ENCODE measurements at regions not wholly inside any gene's neighbourhood (a gene's known extent, or its start where the extent isn't known, plus 50 kb on each side); places are given as distances from the start of the nearest gene placed in this dataset.
"Not testable (repeated sequence)": the region's sequence is repeated elsewhere in the genome, so short reads cannot be mapped to it uniquely, and the experiment has no call there.

DNA sequence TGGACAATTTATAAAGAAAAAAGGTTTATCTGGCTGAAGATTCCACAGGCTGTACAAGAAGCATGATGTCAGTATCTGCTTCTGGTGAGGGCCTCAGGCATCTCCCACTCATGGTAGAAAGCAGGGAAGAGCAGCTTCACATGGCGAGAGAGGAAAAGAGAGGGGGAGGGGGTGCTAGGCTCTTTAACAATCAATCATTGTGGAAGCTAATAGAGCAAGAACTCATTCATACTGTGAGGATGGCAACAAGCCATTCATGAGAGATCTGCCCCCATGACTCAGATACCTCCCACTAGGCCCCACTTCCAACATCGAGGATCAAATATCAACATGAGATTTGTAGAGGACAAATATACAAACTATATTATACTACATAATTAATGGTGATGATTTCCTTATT lies 361.9 kb upstream of the FAR2 start:
- no peak overlapping the region for H2AFZ ChIP-seq (ENCODE audit: control insufficient read depth, low read length)
- no peak overlapping the region for H3K4me3 ChIP-seq (ENCODE audit: control insufficient read depth in 2 of 3, extremely low read depth in 1 of 3, insufficient read depth in 2 of 3, low read depth in 1 of 3, low read length in 3 of 3)

DNA sequence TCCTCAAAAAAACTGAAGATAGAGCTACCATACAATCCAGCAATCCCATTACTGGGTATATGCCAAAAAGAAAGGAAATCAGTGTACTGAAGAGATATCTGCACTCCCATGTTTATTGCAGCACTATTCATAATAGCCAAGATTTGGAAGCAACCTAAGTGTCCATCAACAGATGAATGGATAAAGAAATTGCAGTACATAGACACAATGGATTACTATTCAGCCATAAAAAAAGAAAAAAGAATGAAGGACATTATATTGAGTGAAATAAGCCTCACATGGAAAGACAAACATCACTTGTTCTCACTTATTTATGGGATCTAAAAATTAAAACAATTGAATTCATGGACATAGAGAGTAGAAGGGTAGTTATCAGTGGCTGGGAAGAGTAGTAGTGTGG lies 360.8 kb upstream of the FAR2 start:
- H3K9ac ChIP-seq (ENCODE audit: control insufficient read depth, extremely low read depth, insufficient read depth, low read length); H3K79me2 ChIP-seq (ENCODE audit: control insufficient read depth, insufficient read depth, low read length); dilution Hi-C loops (cut with MboI; ENCODE audit: extremely low pct_ligation_motif_present, low sequenced_read_pairs); H3K27ac ChIP-seq (ENCODE audit: control insufficient read depth, insufficient read depth, low read length); H4K20me1 ChIP-seq (ENCODE audit: control insufficient read depth, extremely low read depth, insufficient read depth, low read length); H3K27me3 ChIP-seq (ENCODE audit: control insufficient read depth, extremely low read depth, insufficient read depth, low read length); H3K4me2 ChIP-seq (ENCODE audit: control insufficient read depth, extremely low read depth, insufficient read depth, low read depth, low read length); H3K4me1 ChIP-seq (ENCODE audit: control insufficient read depth, extremely low read depth, insufficient read depth, low read length); DNase-seq (ENCODE audit: low read depth, low spot score); H3K9me3 ChIP-seq (ENCODE audit: control insufficient read depth, low read depth, low read length); H3K9me1 ChIP-seq (ENCODE audit: control insufficient read depth, extremely low read depth, insufficient read depth, low read length); H2AFZ ChIP-seq (ENCODE audit: control insufficient read depth, low read length); H3K36me3 ChIP-seq (ENCODE audit: control insufficient read depth in 2 of 2, extremely low read depth in 1 of 2, insufficient read depth in 2 of 2, low read length in 2 of 2); H3K4me3 ChIP-seq (ENCODE audit: control insufficient read depth in 2 of 3, extremely low read depth in 1 of 3, insufficient read depth in 2 of 3, low read depth in 1 of 3, low read length in 3 of 3); FAIRE-seq: not testable (repeated sequence)

More for the DNA sequence above, 361.9 kb upstream of the FAR2 start:
- no peaks in the 10 kb centered on the region for H3K27me3 ChIP-seq (ENCODE audit: control insufficient read depth, extremely low read depth, insufficient read depth, low read length)
- no peaks in the 10 kb centered on the region for H3K9me3 ChIP-seq (ENCODE audit: control insufficient read depth, low read depth, low read length)
- H3K4me2 ChIP-seq (ENCODE audit: control insufficient read depth, extremely low read depth, insufficient read depth, low read depth, low read length), result no peak overlapping the region
- H3K9me1 ChIP-seq (ENCODE audit: control insufficient read depth, extremely low read depth, insufficient read depth, low read length), result no peaks in the 10 kb centered on the region
- no peak for DNase-seq (ENCODE audit: low read depth, low spot score)
- no peak for FAIRE-seq
- dilution Hi-C loops (cut with MboI; ENCODE audit: extremely low pct_ligation_motif_present, low sequenced_read_pairs), result no loop called here
- H3K27ac ChIP-seq (ENCODE audit: control insufficient read depth, insufficient read depth, low read length), result no peak overlapping the region
- no peak for TF ChIP-seq EZH2 (IDR thresholded peaks at IDR 0.05; ENCODE audit: low read length)
- TF ChIP-seq, protein P1, sequence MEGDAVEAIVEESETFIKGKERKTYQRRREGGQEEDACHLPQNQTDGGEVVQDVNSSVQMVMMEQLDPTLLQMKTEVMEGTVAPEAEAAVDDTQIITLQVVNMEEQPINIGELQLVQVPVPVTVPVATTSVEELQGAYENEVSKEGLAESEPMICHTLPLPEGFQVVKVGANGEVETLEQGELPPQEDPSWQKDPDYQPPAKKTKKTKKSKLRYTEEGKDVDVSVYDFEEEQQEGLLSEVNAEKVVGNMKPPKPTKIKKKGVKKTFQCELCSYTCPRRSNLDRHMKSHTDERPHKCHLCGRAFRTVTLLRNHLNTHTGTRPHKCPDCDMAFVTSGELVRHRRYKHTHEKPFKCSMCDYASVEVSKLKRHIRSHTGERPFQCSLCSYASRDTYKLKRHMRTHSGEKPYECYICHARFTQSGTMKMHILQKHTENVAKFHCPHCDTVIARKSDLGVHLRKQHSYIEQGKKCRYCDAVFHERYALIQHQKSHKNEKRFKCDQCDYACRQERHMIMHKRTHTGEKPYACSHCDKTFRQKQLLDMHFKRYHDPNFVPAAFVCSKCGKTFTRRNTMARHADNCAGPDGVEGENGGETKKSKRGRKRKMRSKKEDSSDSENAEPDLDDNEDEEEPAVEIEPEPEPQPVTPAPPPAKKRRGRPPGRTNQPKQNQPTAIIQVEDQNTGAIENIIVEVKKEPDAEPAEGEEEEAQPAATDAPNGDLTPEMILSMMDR (optimal IDR thresholded peaks at IDR 0.05 in 1 of 3, IDR thresholded peaks at IDR 0.05 in 1 of 3, conservative IDR thresholded peaks at IDR 0.05 in 1 of 3; ENCODE audit: extremely low read depth in 1 of 3, insufficient read depth in 2 of 3, low read length in 3 of 3), result no peak
- no peaks in the 10 kb centered on the region for H3K4me1 ChIP-seq (ENCODE audit: control insufficient read depth, extremely low read depth, insufficient read depth, low read length)
- no peaks in the 10 kb centered on the region for H3K79me2 ChIP-seq (ENCODE audit: control insufficient read depth, insufficient read depth, low read length)
- no peaks in the 10 kb centered on the region for H4K20me1 ChIP-seq (ENCODE audit: control insufficient read depth, extremely low read depth, insufficient read depth, low read length)
- H3K9ac ChIP-seq (ENCODE audit: control insufficient read depth, extremely low read depth, insufficient read depth, low read length), result no peak overlapping the region
- H3K36me3 ChIP-seq (ENCODE audit: control insufficient read depth in 2 of 2, extremely low read depth in 1 of 2, insufficient read depth in 2 of 2, low read length in 2 of 2), result no peaks in the 10 kb centered on the region

DNA sequence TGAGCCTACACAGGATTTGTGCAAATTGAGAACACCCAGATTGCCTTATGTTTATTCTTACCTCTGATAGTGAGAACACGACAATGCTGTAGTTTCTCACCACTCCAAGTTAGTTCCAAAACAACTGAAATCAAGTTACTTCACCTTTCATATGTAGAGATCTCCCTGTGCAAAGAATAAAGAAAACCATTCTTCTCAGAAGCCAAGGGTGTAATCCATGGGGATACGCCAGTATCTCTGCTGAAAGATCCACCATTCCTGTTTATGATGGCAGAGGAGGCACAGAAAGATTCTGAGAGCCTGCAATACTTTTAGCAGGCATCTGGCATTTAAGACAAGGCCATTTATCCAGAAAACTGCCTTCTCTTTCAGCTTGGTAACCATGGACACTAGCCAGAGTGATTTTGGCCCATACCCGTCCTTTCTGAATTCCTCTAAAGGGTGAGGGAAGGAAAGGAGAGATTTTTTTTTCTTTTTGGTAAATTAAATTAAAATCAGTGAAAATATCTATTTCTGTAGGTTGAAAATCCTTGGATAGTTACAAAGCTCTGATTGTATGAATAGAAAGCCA lies 355.4 kb upstream of the FAR2 start:
- no peak overlapping the region for H2AFZ ChIP-seq (ENCODE audit: control insufficient read depth, low read length)
- no peaks in the 10 kb centered on the region for H3K27me3 ChIP-seq (ENCODE audit: control insufficient read depth, extremely low read depth, insufficient read depth, low read length)
- H3K9me3 ChIP-seq (ENCODE audit: control insufficient read depth, low read depth, low read length), result no peaks in the 10 kb centered on the region
- no peak overlapping the region for H3K27ac ChIP-seq (ENCODE audit: control insufficient read depth, insufficient read depth, low read length)
- H3K4me1 ChIP-seq (ENCODE audit: control insufficient read depth, extremely low read depth, insufficient read depth, low read length), result no peaks in the 10 kb centered on the region
- no peak overlapping the region for H3K9ac ChIP-seq (ENCODE audit: control insufficient read depth, extremely low read depth, insufficient read depth, low read length)
- TF ChIP-seq EZH2 (IDR thresholded peaks at IDR 0.05; ENCODE audit: low read length), result no peak
- TF ChIP-seq, protein P1 (optimal IDR thresholded peaks at IDR 0.05 in 1 of 3, IDR thresholded peaks at IDR 0.05 in 1 of 3, conservative IDR thresholded peaks at IDR 0.05 in 1 of 3; ENCODE audit: extremely low read depth in 1 of 3, insufficient read depth in 2 of 3, low read length in 3 of 3), result no peak
- H3K4me3 ChIP-seq (ENCODE audit: control insufficient read depth in 2 of 3, extremely low read depth in 1 of 3, insufficient read depth in 2 of 3, low read depth in 1 of 3, low read length in 3 of 3), result no peak overlapping the region
- no peak for FAIRE-seq
- no peaks in the 10 kb centered on the region for H4K20me1 ChIP-seq (ENCODE audit: control insufficient read depth, extremely low read depth, insufficient read depth, low read length)
- dilution Hi-C loops (cut with MboI; ENCODE audit: extremely low pct_ligation_motif_present, low sequenced_read_pairs), result no loop called here
- no peak for DNase-seq (ENCODE audit: low read depth, low spot score)
- no peaks in the 10 kb centered on the region for H3K9me1 ChIP-seq (ENCODE audit: control insufficient read depth, extremely low read depth, insufficient read depth, low read length)
- no peak overlapping the region for H3K4me2 ChIP-seq (ENCODE audit: control insufficient read depth, extremely low read depth, insufficient read depth, low read depth, low read length)
- H3K79me2 ChIP-seq (ENCODE audit: control insufficient read depth, insufficient read depth, low read length), result no peaks in the 10 kb centered on the region
- H3K36me3 ChIP-seq (ENCODE audit: control insufficient read depth in 2 of 2, extremely low read depth in 1 of 2, insufficient read depth in 2 of 2, low read length in 2 of 2), result no peaks in the 10 kb centered on the region

Data from keratinocyte (primary cell).